NCI-H2081 treated with DMSO at 0.1 percent for 48 hours (cell line): ENCODE measurements at regions not wholly inside any gene's neighbourhood (a gene's known extent, or its start where the extent isn't known, plus 50 kb on each side); places are given as distances from the start of the nearest gene placed in this dataset.

Experiments used
- DNase-seq: peaks from one replicate; lab custom pipeline; 2025; lab: John Stamatoyannopoulos, UW

DNA sequence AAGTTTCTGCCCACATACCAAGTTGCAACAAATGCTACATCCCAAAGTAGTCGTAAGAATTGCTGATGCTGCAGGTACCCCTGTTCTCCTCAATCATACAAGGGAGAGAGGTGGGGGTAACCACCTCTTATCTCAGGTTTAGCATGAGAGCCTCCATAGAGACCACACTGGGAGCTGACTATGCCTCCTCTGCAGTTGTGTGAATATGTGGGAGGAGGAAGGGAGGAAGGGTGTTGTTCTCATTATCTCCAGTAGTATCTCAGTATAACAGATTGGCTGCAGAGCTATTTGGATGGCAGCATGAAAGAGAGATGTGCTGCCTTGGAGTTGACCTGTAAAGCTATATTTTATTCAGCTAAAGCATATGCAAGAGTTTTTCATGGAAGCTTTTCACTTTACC is 690.7 kb downstream of the KCNJ3 start:
- DNase-seq, result no peak

DNA sequence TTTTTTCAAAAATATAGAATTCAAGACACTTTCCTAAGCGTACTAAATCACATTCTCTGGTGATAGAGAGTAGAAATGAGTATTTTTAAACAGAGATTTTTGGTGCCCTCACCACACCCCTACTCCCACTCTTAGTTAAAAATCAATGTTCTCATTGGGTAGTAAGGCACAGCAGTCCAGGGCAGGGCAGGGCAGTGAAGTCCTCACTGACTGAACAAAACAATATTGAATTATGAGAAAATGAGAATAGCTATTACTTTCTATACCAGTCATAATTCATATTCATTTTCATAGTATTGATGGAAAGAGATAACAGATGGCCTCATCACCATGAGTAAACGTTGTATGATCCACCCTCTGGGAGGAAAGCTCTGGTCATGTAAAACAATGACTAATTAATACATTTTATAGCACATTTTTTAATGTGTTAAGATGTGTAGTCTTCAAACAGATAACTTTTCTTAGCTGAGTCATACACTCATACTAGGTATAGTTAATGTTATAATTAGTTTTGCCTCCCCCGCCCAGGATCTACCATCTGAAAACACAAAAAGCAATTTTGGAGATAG is 686.1 kb downstream of the KCNJ3 start:
- no peak for DNase-seq

DNA sequence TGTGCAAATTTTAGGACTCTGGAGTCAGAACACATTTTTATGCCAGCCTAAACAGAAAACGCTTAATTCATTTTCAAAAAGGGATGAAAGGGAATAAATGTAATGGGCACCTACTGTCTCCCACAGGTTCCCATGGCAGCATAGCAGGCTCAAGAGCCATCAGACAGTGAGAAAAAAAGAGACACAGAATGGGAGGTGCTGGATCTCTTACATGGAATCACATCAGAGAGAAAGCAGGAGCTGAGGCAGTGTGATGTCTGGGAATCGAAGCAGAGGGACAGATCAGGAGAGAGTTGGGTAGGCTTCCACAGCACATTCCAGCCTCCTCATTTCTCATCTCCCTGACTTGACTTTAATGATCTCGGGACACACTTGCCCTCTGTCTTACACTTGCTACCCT is 684.3 kb downstream of the KCNJ3 start:
- DNase-seq, result no peak

DNA sequence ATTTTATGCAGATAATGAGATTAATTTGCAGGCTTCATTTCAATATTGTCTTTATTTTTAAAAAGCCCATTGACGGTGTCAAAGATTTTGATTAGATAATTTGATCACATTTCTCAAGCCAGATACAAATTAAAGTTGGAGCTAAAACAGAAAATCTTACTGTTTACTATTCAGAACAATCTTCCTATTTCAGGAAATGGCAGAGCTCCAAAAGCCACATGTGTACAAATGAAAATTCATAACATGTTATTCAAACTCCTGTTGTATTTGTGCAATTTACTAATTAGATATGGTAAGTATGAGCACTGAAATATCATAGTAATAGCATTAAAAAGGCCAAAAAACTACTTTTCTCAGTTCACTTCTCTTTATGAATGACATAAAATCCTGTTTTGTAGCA is 682.9 kb downstream of the KCNJ3 start:
- DNase-seq, result no peak

DNA sequence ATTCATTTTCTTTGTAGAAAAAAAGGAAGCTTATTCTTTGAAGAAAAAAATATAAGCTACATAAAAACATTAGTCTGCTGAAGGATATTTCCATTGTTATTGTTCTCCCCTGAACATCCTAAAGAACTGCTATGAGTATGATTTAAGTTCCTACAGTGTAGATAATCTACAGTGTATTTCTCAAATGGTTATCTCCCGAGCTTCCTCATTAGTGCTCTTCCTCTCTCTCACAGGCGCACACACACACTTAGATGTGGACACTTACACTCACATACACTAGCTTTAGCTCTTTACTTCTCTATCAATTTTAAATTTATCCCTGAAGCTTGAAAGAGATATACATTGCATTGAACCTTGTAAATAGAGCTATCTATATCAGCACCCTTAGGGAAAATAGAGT is 681.0 kb downstream of the KCNJ3 start:
- no peak for DNase-seq

DNA sequence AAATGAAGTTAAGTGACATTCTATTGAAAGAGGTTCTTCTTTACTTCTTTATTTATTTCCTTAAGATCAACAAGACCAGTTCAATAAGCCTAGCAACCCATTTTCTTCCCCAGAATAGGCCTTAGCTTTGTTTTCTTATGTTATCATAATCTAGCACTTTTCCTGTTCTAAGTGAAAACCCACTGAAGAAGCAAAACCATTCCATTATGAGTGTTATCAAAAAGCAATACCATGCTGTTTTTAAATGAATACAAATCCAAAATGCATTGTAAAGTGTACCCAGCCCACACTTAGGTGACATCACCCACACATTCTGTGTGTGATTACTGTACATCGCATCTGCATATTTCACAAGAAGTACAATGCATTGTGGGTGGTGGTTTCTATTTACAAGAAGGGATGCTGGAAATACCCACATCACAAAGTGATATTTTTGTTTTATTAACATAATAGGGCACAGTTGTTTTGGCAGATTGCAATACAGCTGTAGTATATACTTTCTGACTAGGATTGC is 679.5 kb downstream of the KCNJ3 start:
- no peak for DNase-seq

DNA sequence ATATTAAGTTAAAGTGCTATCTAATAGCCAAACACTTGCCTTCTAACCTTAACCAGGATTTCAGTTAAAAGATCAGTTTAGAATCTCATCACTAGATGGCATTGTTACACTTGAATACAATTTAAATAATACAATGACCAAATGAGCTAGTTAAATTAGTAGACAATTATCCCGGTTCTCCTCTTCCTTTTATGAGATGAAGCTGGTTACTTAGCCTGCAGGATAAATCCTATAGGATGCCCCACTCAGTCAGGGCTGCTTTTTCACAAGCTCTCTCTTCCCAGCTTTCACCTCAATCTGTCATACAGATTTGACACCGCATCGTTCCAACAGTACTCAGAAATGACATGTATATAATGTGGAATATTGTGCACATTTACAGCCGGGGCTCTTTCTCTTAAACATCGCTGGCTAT is 678.8 kb downstream of the KCNJ3 start:
- peak; percentile 65 for DNase-seq

DNA sequence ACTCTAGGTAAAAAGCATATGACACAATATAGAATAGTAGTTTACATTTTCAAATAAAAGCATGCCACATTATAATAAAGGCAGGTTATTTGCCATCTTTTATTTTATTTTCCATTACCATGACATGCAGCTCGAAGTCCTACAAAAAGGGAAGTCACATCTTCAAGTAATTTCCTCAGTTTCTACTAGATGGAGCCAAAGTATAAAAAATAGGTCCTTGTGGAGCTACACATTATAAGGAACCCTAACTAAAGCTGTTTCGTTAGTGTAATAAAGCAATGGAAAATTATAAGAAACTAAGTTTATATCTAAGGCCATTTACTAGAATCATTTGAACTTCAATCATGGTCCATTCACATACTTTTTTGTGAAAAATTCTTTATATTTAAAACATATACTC is 674.5 kb downstream of the KCNJ3 start:
- DNase-seq, result no peak

DNA sequence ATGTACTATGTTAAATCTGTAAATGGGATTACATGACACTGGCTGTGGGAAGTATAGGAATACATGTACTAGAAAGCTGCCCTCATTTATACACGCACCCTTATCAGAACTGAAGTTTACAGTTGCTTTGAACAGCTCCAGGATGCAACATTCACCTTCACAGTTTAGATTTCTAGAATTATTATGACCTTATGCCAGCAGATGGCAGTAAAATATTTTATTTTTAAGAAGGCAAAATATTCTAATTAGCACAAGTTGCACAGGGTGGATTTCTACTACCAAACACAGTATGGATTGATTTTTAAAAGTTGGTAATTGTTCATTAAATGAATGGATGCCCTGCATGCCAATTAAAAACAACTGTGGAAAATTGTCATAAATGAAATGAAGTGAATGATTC is 670.4 kb downstream of the KCNJ3 start:
- no peak for DNase-seq

DNA sequence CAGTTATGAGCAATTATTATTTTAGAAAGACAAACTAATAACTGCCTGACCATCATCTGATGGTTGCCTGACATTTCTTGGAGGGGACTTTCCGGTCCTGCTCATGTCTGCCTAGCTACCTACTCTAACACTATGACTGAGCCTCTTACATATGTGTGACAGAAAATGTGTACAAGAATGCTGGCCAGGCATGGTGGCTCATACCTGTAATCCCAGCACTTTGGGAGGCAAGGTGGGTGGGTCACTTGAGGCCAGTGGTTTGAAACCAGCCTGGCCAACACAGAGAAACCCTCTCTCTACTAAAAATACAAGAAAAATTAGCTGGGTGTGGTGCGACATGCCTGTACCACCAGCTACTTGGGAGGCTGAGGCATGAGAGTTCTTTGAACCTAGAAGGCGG is 666.3 kb downstream of the KCNJ3 start:
- no peak for DNase-seq

DNA sequence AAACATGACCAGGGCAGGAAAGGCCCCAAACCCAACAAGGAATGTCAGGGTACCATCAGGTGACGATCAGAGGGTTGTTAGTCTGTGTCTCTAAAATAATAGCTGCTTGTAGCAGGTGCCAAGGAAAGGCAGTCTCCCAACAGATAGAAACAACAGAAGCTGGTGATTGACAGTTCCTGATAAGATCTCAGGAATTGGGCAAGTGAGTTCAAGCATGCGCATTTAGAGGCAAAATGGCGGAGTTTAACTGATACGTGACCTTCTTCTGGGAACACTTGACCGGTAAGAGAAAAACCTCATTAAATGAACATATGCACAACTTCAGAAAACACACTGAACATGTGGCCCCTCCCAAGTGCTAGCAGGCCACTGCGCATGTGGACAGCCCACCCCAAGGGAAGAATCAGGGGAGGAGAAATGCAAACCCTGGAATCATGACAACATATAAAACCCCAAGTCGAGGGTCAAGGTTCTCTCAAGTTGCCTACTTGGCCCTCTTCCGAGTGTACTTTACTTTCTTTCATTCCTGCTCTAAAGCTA is 664.9 kb downstream of the KCNJ3 start:
- DNase-seq, result no peak

DNA sequence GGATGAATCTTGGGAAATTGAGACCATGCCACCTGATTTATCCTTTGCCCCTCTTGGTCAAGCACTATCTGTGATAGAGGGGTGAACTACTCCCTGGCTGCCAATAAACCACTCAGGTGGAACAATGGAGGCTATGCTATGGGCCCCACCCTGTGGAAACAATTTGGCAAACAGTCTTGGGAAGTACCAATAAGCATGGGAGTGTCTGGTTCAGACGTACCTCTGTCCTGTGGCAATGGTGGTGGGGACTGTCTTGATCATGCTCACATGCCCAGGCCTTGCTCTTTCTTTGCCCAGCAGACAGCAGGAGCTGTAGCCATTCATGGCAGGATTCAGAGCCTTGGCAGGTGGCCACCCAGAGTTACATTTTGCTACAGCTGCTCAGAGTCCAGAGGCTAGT is 658.7 kb downstream of the KCNJ3 start:
- DNase-seq, result no peak

DNA sequence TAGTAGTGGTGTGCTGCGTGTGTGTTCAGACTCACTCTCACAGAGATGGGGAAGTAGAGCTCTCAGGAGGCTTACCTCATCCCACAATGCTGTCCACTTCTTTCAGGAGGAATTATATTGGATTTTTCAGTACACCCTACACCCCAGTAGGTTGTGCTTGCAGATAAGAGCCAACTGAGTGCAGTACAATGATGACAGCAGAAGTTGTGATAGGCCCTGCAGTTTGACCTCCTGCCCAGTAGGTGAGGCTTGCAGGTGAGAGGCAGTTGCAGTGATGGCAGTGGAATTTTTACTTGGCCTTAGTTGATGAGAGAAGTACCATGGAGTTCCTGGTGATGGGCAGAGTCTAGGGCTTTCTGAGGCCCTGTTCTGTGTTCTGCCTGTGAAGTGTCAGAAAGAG is 657.8 kb downstream of the KCNJ3 start:
- DNase-seq, result no peak

DNA sequence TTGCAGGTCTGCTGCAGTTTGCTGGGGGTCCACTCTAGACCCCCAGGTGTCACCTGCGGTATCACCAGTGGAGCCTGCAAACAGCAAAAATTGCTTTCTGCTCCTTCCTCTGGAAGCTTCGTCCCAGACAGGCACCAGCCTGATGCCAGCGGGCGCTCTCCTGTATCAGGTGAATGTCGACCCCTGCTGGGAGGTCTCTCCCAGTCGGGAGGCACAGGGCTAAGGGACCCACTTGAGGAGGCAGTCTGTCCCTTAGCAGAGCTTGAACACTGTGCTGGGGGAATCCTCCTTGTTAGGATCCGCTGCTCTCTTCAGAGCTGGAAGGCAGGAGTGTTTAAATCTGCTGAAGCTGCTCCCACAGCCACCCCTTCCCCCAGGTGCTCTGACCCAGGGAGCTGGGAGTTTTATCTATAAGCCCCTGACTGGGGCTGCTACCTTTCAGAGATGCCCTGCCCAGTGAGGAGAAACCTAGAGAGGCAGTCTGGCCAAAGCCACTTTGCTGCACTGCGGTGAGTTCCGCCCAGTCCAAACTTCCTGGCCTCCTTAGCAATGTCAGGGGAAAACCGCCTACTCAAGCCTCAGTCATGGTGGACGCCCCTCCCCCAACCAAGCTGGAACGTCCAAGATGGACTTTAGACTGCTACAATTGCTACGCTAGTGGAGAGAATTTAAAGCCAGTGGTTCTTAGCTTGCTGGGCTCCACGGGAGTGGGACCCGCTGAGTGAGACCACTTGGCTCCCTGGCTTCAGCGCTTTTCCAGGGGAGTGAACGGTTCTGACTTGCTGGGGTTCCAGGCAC is 652.5 kb downstream of the KCNJ3 start:
- DNase-seq, result no peak

DNA sequence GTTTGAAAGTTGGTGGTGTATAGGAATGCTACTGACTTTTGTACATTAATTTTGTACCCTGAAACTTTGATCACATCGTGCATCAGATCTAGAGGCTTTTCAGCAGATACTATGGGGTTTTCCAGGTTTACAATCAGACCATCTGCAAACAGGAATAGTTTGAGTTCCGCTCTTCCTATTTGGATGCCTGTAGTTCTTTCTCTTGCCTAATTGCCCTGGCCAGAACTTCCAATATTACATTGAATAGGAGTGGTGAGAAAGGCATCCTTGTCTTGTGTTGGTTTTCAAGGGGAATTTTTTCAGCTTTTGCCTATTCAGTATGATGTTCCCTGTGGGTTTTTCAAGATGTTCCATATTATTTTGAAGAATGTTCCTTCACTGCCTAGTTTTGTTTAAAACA is 633.5 kb downstream of the KCNJ3 start:
- no peak for DNase-seq

DNA sequence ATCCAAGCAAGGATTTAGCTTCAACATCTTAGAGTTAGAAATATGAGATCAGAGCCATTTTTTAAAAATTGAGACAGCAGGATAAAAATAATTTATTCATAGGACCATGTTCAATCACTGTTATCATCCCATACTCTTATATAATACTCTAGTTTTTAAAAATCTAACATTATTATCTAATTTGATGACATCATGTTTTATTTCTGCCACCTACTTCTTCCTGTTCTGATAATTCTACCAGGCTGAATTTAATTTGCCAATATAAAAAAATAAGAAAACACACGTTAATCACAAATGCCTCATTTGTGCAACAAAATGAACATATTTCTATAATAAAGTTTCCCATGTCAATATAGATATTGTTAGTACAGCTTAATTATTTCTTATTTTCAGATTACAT is 621.7 kb downstream of the KCNJ3 start:
- no peak for DNase-seq

DNA sequence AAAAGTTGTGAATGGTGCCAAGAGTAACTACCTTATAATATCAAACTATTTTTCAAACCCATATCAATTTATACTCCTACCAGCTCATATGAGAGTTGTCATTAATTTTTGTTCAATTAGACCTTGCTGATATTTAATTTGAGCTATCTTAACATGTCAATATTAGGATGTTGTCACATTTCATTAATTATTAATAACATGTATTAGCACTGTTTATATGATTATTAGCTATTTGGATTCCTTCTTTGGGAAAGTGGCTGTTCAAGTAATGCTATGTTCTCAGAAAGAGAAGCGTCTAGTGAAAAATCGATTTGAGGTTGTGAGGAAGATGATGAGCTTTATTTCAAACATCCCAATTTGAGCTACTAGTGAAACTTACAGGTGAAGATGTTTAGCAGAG is 620.2 kb downstream of the KCNJ3 start:
- no peak for DNase-seq

DNA sequence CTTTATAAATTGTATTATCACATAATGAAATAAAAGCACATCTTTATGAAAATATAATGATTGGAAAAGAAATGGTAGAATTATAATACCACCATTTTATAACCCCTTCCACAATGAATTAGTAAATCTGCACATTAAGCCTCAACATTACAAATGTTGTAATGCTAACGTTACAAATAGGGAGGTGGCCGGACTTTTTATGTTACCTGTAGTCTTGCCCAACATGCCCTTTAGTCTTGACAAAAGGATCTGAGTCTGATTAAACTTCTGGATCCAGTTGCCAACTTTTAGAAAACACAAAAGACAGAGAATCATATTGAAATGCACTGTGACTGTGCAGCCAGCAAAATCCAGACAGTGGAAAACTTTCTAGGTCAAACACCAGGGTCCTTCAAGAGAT is 617.3 kb downstream of the KCNJ3 start:
- no peak for DNase-seq

DNA sequence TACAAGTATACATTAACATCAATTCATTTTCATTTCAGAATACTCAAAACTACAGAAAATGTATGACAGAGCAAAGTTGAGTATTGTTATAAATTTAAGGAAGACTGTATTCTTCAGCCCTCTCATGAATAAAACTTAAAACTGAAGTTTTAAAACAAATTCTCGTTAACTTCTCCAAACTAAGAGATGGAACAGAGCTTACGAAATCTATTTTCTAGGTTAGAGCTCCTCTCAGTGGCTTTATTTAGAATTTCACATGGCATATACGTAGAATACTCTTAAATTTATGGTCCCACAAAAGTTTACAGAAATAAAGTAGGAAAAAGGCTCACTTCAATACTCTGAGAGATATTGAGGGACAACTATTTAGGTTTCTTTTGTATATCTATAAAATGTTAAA is 612.1 kb downstream of the KCNJ3 start:
- peak; percentile 19 for DNase-seq

DNA sequence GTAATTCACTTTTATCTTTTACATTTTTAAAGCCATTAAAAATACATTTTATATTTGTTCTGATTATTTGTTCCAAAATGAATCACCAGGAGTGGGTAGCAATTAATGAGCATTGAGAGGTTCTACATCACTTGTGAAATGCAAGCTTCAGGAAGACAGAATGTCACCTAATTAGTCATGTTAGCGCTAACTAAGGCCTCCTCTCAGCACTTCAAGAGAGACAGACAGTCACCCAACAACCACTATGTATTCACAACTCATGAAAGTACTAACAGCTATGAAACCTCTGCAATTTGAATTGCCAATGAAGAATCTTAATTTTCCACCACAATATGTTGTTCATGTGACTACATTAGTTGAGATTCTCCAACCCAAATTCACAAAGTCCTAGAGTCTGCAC is 611.0 kb downstream of the KCNJ3 start:
- no peak for DNase-seq

DNA sequence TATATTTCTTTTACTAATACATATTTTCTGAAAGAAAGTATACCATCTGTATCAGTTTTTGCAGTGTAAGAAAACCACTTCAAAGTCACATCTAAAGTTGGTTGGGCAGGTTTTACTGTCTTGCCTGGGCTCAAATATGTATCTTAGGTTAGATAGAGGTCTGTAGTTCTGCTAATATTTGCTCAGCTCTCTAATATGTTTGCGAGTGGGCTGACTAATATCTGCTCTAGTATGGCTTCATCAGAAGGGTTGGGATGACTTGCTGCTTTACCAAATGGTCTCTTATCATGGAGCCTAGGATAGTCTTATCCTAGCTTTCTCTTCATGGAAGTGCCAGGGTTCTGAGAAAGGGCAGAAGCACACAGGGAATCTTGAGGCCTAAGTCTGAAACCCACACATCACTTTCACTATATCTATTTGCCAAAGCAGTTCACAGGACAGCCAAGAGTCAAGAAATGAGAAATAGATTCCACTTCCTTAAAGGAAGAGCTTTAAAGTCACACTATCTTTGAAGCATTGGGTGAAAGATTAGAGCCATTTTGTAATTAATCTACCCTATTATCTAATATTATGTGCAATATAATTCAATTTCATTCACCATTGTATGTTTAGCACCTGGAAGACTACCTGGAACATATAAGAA is 610.0 kb downstream of the KCNJ3 start:
- no peak for DNase-seq

DNA sequence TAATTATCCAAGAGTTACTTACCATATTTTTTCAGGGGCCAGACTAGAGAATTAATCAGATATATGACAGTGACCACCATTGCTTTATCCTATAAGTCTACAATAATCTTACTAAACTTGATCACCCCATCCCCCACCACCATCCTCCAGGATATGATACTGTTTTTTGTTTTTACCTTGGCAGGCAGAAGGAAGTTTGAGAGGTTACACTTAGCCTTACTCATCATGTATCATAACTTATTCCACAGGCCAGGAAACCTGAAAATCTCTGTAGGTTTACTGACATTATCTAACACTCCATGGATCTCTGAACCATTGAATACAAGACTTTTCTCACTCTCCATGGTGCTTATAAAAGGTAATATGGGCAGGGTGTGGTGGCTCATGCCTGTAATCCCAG is 602.7 kb downstream of the KCNJ3 start:
- no peak for DNase-seq

DNA sequence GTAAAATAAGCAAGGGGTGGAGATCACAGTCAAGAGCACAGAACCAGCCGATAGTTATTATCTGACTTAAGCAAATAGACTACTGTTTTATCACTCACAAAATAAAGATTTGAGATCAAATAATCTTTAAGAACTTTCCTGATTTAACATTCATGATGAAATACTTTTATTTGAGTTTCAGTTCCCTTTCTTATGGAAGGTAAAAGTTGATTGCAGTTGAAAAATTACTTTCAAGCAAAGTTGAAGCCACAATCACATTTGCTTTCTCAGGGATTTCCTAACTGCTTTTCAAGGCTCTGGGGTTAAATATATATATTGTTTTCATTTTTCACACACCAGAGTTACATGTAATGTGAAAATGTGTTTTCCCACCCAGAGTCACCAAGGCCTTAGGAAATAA is 599.5 kb downstream of the KCNJ3 start:
- DNase-seq, result no peak
